ENCODE measurements at regions not wholly inside any gene's neighbourhood (a gene's known extent, or its start where the extent isn't known, plus 50 kb on each side); places are given as distances from the start of the nearest gene placed in this dataset.

GRCh38 chr15:59828861-59829260 lies 139.7 kb upstream of the BNIP2 start:
- no peak for TF ChIP-seq CTCF (tag by site-specific recombination; IDR thresholded peaks at IDR 0.05)
- no peak for TF ChIP-seq ZNF423 (tag by site-specific recombination; IDR thresholded peaks at IDR 0.05)
- TF ChIP-seq KLF16 (tag by site-specific recombination; IDR thresholded peaks at IDR 0.05) = no peak
- no peak for TF ChIP-seq ZNF214 (tag by site-specific recombination; IDR thresholded peaks at IDR 0.05; ENCODE audit: borderline replicate concordance)
- no peak for TF ChIP-seq OVOL3 (tag by site-specific recombination; IDR thresholded peaks at IDR 0.05)
- TF ChIP-seq ZNF223 (tag by site-specific recombination; IDR thresholded peaks at IDR 0.05) = no peak
- no peak for TF ChIP-seq YY1 (tag by site-specific recombination; IDR thresholded peaks at IDR 0.05)
- TF ChIP-seq ZNF404 (tag by site-specific recombination; IDR thresholded peaks at IDR 0.05) = no peak
- no peak for TF ChIP-seq REST (tag by site-specific recombination; IDR thresholded peaks at IDR 0.05)
- no peak for TF ChIP-seq TSHZ1 (tag by site-specific recombination; IDR thresholded peaks at IDR 0.05; ENCODE audit: borderline replicate concordance)
- no peak for TF ChIP-seq ZNF473 (tag by site-specific recombination; IDR thresholded peaks at IDR 0.05)
- TF ChIP-seq KLF8 (tag by site-specific recombination; IDR thresholded peaks at IDR 0.05) = no peak
- TF ChIP-seq ZSCAN18 (tag by site-specific recombination; IDR thresholded peaks at IDR 0.05) = no peak
- TF ChIP-seq HOXA7 (CRISPR knock-in tag; IDR thresholded peaks at IDR 0.05; ENCODE audit: borderline replicate concordance) = no peak
